H9 (cell line): ENCODE measurements at regions not wholly inside any gene's neighbourhood (a gene's known extent, or its start where the extent isn't known, plus 50 kb on each side); places are given as distances from the start of the nearest gene placed in this dataset.

Experiments used
- DNase-seq: peaks from one replicate; pipeline ENCODE4 v3.0.0-alpha.2; 2017
- H2AFZ ChIP-seq: one replicate; pipeline ENCODE4 v1.6.1; 2013; ENCODE audit warnings: mild to moderate bottlenecking, low read length, control low read depth, moderate library complexity
- H2AK5ac ChIP-seq: 2 replicates; pipeline ENCODE4 v1.6.1; 2013; ENCODE audit warnings: low read length, control low read depth, mixed read lengths; ENCODE audit not compliant: insufficient read length
- H2BK120ac ChIP-seq: one replicate; pipeline ENCODE4 v1.6.1; 2013; ENCODE audit warnings: low read depth, mild to moderate bottlenecking, low read length, control low read depth, inconsistent platforms; ENCODE audit not compliant: poor library complexity, severe bottlenecking
- H2BK12ac ChIP-seq: 2 replicates; pipeline ENCODE4 v1.6.1; 2013; ENCODE audit warnings: low read length, control low read depth, mixed read lengths, low read depth; ENCODE audit not compliant: insufficient read length
- H2BK15ac ChIP-seq: 2 replicates; pipeline ENCODE4 v1.6.1; 2013; ENCODE audit warnings: low read depth, low read length, control low read depth
- H2BK20ac ChIP-seq: one replicate; pipeline ENCODE4 v1.6.1; 2013; ENCODE audit warnings: low read depth, mild to moderate bottlenecking, low read length, control low read depth, inconsistent platforms; ENCODE audit not compliant: poor library complexity, severe bottlenecking
- H2BK5ac ChIP-seq: 2 replicates; pipeline ENCODE4 v1.6.1; 2013; ENCODE audit warnings: low read length, control low read depth, mixed read lengths; ENCODE audit not compliant: insufficient read length
- H3K14ac ChIP-seq: 2 replicates; pipeline ENCODE4 v1.6.1; 2013; ENCODE audit warnings: low read length, control low read depth; ENCODE audit not compliant: insufficient read depth
- H3K18ac ChIP-seq: 2 replicates; pipeline ENCODE4 v1.6.1; 2013; ENCODE audit warnings: low read depth, mild to moderate bottlenecking, mixed read lengths, low read length, control low read depth; ENCODE audit not compliant: insufficient read length
- H3K23ac ChIP-seq: 2 replicates; pipeline ENCODE4 v1.6.1; 2013; ENCODE audit warnings: low read length, control low read depth, mixed read lengths, low read depth; ENCODE audit not compliant: insufficient read length
- H3K23me2 ChIP-seq: 2 replicates; pipeline ENCODE4 v1.6.1; 2013; ENCODE audit warnings: low read depth, mild to moderate bottlenecking, mixed read lengths, low read length, control low read depth; ENCODE audit not compliant: insufficient read length, poor library complexity, severe bottlenecking
- H3K27ac ChIP-seq: 2 replicates; pipeline ENCODE4 v1.5.1; 2013; ENCODE audit warnings: low read length, control low read depth, mixed read lengths, low read depth; ENCODE audit not compliant: insufficient read length
- H3K27me3 ChIP-seq: 2 replicates; pipeline ENCODE4 v1.6.1; 2013; ENCODE audit warnings: low read length, control low read depth, inconsistent platforms; ENCODE audit not compliant: insufficient read depth
- H3K4ac ChIP-seq: 2 replicates; pipeline ENCODE4 v1.6.1; 2013; ENCODE audit warnings: low read depth, mild to moderate bottlenecking, control low read depth, inconsistent platforms, low read length, moderate library complexity
- H3K4me1 ChIP-seq: 2 replicates; pipeline ENCODE4 v1.6.1; 2013; ENCODE audit warnings: low read length, control low read depth, inconsistent platforms; ENCODE audit not compliant: insufficient read depth
- H3K4me2 ChIP-seq: 2 replicates; pipeline ENCODE4 v1.6.1; 2013; ENCODE audit warnings: low read length, control low read depth, mixed read lengths; ENCODE audit not compliant: insufficient read length, insufficient read depth
- H3K56ac ChIP-seq: 2 replicates; pipeline ENCODE4 v1.6.1; 2013; ENCODE audit warnings: low read depth, mild to moderate bottlenecking, mixed read lengths, low read length, control low read depth; ENCODE audit not compliant: insufficient read length
- H3K79me1 ChIP-seq: 2 replicates; pipeline ENCODE4 v1.6.1; 2013; ENCODE audit warnings: low read depth, mild to moderate bottlenecking, moderate library complexity, low read length, control low read depth, inconsistent platforms; ENCODE audit not compliant: insufficient read depth, poor library complexity, severe bottlenecking
- H3K79me2 ChIP-seq: 2 replicates; pipeline ENCODE4 v1.6.1; 2013; ENCODE audit warnings: low read length, control low read depth, inconsistent platforms; ENCODE audit not compliant: insufficient read depth
- H3K9ac ChIP-seq: 2 replicates; pipeline ENCODE4 v1.6.1; 2013; ENCODE audit warnings: low read length, control low read depth, mixed read lengths; ENCODE audit not compliant: insufficient read length; ENCODE audit errors: extremely low read depth
- H3K9me3 ChIP-seq: one replicate; pipeline ENCODE4 v1.6.1; 2013; ENCODE audit warnings: low read depth, low read length, inconsistent platforms; ENCODE audit not compliant: control insufficient read depth
- H3T11ph ChIP-seq: one replicate; pipeline ENCODE4 v1.6.1; 2013; ENCODE audit warnings: mild to moderate bottlenecking, low read length, control low read depth, inconsistent platforms
- H4K20me1 ChIP-seq: one replicate; pipeline ENCODE4 v1.6.1; 2013; ENCODE audit not compliant: control insufficient read depth, insufficient read length, insufficient read depth
- H4K5ac ChIP-seq: 2 replicates; pipeline ENCODE4 v1.6.1; 2013; ENCODE audit warnings: low read depth, mild to moderate bottlenecking, mixed read lengths, low read length, control low read depth; ENCODE audit not compliant: insufficient read length
- H4K8ac ChIP-seq: replicated peaks from 2 replicates; pipeline ENCODE4 v1.6.1; 2013; ENCODE audit warnings: low read length, control low read depth, mixed read lengths, low read depth; ENCODE audit not compliant: insufficient read length
- H4K91ac ChIP-seq: 2 replicates; pipeline ENCODE4 v1.6.1; 2013; ENCODE audit warnings: low read depth, mild to moderate bottlenecking, moderate library complexity, mixed read lengths, low read length, control low read depth; ENCODE audit not compliant: insufficient read length
- H3K27ac Mint-ChIP-seq, 3 experiments: 2 replicates in 2 of 3; 3 replicates in 1 of 3; pipeline ENCODE4 v1.8.0; 2020 to 2021; ENCODE audit warnings: mixed read lengths in 3 of 3, mild to moderate bottlenecking in 1 of 3, moderate library complexity in 1 of 3
- H3K27me3 Mint-ChIP-seq: 2 replicates; pipeline ENCODE4 v1.8.0; 2021; ENCODE audit warnings: low read depth, mild to moderate bottlenecking, moderate library complexity, mixed read lengths
- H3K36me3 Mint-ChIP-seq, 3 experiments: 2 replicates in 2 of 3; 3 replicates in 1 of 3; pipeline ENCODE4 v1.8.0; 2020 to 2021; ENCODE audit warnings: low read depth in 3 of 3, mixed read lengths in 3 of 3; ENCODE audit not compliant: insufficient read depth in 1 of 3
- H3K4me1 Mint-ChIP-seq, 2 experiments: 2 replicates each; pipeline ENCODE4 v1.8.0; 2020; ENCODE audit warnings: mixed read lengths in 2 of 2
- H3K4me3 Mint-ChIP-seq, 2 experiments: 2 replicates in 1 of 2; 3 replicates in 1 of 2; pipeline ENCODE4 v1.8.0; 2020 to 2021; ENCODE audit warnings: mild to moderate bottlenecking in 2 of 2, mixed read lengths in 2 of 2, moderate library complexity in 1 of 2
- H3K9me3 Mint-ChIP-seq, 2 experiments: 2 replicates in 1 of 2; 3 replicates in 1 of 2; pipeline ENCODE4 v1.8.0; 2020; ENCODE audit warnings: mild to moderate bottlenecking in 2 of 2, mixed read lengths in 2 of 2, moderate library complexity in 1 of 2
- CTCF ChIP-seq: fragments of 200-600 bp; sonication (generic); conservative IDR thresholded peaks from 3 replicates; pipeline ENCODE4 v1.8.0; 2021; ENCODE audit warnings: antibody characterized with exemption, mild to moderate bottlenecking
- WGBS: extraction: QIAGEN DNeasy Blood & Tissue Kit; methylation state at CpG from one replicate; pipeline ENCODE4 v1.1.7; 2013; ENCODE audit warnings: missing lambda C conversion rate, low lambda C conversion rate, mixed read lengths; ENCODE audit not compliant: insufficient read length; ENCODE audit errors: extremely low coverage; 5-methylcytosine and 5-hydroxymethylcytosine counted together

GRCh38 chr10:125259651-125260050 is 99.3 kb upstream of the CTBP2 start:
- no peak overlapping the region for H2BK120ac ChIP-seq
- TF ChIP-seq CTCF = no peak
- H3K27me3 ChIP-seq = no peaks in the 10 kb centered on the region
- H3T11ph ChIP-seq = no peak overlapping the region
- H3K9ac ChIP-seq = no peak overlapping the region
- H3K79me1 ChIP-seq = no peaks in the 10 kb centered on the region
- H2AFZ ChIP-seq = no peak overlapping the region
- Mint-ChIP-seq H3K9me3 (no peaks in the 10 kb centered on the region), H3K36me3 (no peaks in the 10 kb centered on the region), H3K4me1 (peaks cover 6 to 7% of the 10 kb centered on the region in 2 experiments), H3K27ac (no peak overlapping the region), H3K4me3 (no peak overlapping the region), H3K27me3 (peaks cover 3% of the 10 kb centered on the region)
- H3K4ac ChIP-seq = no peak overlapping the region
- peaks cover 2% of the 10 kb centered on the region; the same call in 1 of the 2 replicates for H3K4me1 ChIP-seq
- H2BK20ac ChIP-seq = no peak overlapping the region
- H3K23me2 ChIP-seq = no peaks in the 10 kb centered on the region
- H4K91ac ChIP-seq = no peak overlapping the region
- H3K27ac ChIP-seq = no peak overlapping the region
- H4K5ac ChIP-seq = no peak overlapping the region
- H2BK15ac ChIP-seq = no peak overlapping the region
- H3K18ac ChIP-seq = no peak overlapping the region
- H3K14ac ChIP-seq = no peak overlapping the region
- no peaks in the 10 kb centered on the region for H4K20me1 ChIP-seq
- no peak overlapping the region for H3K4me2 ChIP-seq
- no peak overlapping the region for H2BK12ac ChIP-seq
- H4K8ac ChIP-seq = no peak overlapping the region
- no peaks in the 10 kb centered on the region for H3K79me2 ChIP-seq
- no peak for DNase-seq
- H3K56ac ChIP-seq = no peak overlapping the region
- no peak overlapping the region for H3K23ac ChIP-seq
- WGBS = no CpG with 5 or more reads among the region's 4 CpGs
- H2BK5ac ChIP-seq = no peak overlapping the region
- no peaks in the 10 kb centered on the region for H3K9me3 ChIP-seq
- H2AK5ac ChIP-seq = no peak overlapping the region
